ENCODE measurements at regions not wholly inside any gene's neighbourhood (a gene's known extent, or its start where the extent isn't known, plus 50 kb on each side); places are given as distances from the start of the nearest gene placed in this dataset.
A peak's percentile ranks its signal among the peaks of the same experiment; 100 is the strongest.

- WGBS (ENCODE audit: low lambda C conversion rate) = 62% methylated on average over 4 of the region's 4 CpGs
- Histone ChIP-seq H3F3A (replicated peaks; ENCODE audit: insufficient read depth) (peaks cover 9% of the 10 kb centered on the region), H3K4me3 (ENCODE audit: low read depth in 2 of 2, low read length in 1 of 2) (no peak overlapping the region), H3K4me1 (ENCODE audit: control insufficient read depth in 1 of 2, insufficient read depth in 2 of 2, low read depth in 1 of 2, low read length in 1 of 2) (peaks cover 0 to 15% of the 10 kb centered on the region in 2 experiments; a peak in 3 of 4 replicates), H3K9ac (no peak overlapping the region), H3K9me3 (no peaks in the 10 kb centered on the region), H3K36me3 (replicated peaks in 1 of 2; ENCODE audit: control insufficient read depth in 1 of 2, insufficient read depth in 2 of 2, low read length in 1 of 2) (no peaks in the 10 kb centered on the region), H3K4me2 (no peak overlapping the region), H3K27ac (ENCODE audit: low read depth in 2 of 2, low read length in 1 of 2) (no peak overlapping the region), H2AFZ (ENCODE audit: low read depth) (peak overlapping the region; percentile 44; the same call in 1 of the 2 replicates), H3K79me2 (ENCODE audit: insufficient read depth) (no peaks in the 10 kb centered on the region), H3K27me3 (ENCODE audit: insufficient read depth) (no peaks in the 10 kb centered on the region), H4K20me1 (ENCODE audit: insufficient read depth) (no peaks in the 10 kb centered on the region), H3K9me2 (no peaks in the 10 kb centered on the region)
- DNase-seq = no peak
- POLR2A ChIA-PET = no interaction called here
- TF ChIP-seq MAX (IDR thresholded peaks at IDR 0.05; ENCODE audit: low read depth) = no peak
- TF ChIP-seq FOXJ3 (CRISPR knock-in tag; IDR thresholded peaks at IDR 0.05) = no peak
- TF ChIP-seq, protein P1, sequence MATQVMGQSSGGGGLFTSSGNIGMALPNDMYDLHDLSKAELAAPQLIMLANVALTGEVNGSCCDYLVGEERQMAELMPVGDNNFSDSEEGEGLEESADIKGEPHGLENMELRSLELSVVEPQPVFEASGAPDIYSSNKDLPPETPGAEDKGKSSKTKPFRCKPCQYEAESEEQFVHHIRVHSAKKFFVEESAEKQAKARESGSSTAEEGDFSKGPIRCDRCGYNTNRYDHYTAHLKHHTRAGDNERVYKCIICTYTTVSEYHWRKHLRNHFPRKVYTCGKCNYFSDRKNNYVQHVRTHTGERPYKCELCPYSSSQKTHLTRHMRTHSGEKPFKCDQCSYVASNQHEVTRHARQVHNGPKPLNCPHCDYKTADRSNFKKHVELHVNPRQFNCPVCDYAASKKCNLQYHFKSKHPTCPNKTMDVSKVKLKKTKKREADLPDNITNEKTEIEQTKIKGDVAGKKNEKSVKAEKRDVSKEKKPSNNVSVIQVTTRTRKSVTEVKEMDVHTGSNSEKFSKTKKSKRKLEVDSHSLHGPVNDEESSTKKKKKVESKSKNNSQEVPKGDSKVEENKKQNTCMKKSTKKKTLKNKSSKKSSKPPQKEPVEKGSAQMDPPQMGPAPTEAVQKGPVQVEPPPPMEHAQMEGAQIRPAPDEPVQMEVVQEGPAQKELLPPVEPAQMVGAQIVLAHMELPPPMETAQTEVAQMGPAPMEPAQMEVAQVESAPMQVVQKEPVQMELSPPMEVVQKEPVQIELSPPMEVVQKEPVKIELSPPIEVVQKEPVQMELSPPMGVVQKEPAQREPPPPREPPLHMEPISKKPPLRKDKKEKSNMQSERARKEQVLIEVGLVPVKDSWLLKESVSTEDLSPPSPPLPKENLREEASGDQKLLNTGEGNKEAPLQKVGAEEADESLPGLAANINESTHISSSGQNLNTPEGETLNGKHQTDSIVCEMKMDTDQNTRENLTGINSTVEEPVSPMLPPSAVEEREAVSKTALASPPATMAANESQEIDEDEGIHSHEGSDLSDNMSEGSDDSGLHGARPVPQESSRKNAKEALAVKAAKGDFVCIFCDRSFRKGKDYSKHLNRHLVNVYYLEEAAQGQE (IDR thresholded peaks at IDR 0.05; ENCODE audit: low read depth, low read length) = peak; percentile 62; the same call in 1 of the 2 replicates
- CTCF ChIA-PET = interaction anchor here (0.7 kb wide), 1 partner anchor 116 kb away, joined by 3 read pairs; no protein-coding TSS in a partner anchor
Observed at GRCh38 chr20:11108102-11108810, 434.5 kb upstream of the JAG1 start.

GRCh38 chr20:11110535-11110934, 436.7 kb upstream of the JAG1 start:
- DNase-seq = no peak
- H3K36me3 ChIP-seq (replicated peaks in 1 of 2; ENCODE audit: control insufficient read depth in 1 of 2, insufficient read depth in 2 of 2, low read length in 1 of 2) = no peaks in the 10 kb centered on the region
- CTCF ChIA-PET = no interaction called here
- H4K20me1 ChIP-seq (ENCODE audit: insufficient read depth) = no peaks in the 10 kb centered on the region
- H3F3A ChIP-seq (replicated peaks; ENCODE audit: insufficient read depth) = peaks cover 9% of the 10 kb centered on the region
- H3K4me3 ChIP-seq (ENCODE audit: low read depth in 2 of 2, low read length in 1 of 2) = no peak overlapping the region
- no peaks in the 10 kb centered on the region for H3K79me2 ChIP-seq (ENCODE audit: insufficient read depth)
- peak overlapping the region in 1 of 2 experiments; percentile 71; a peak in 2 of 4 replicates for H3K27ac ChIP-seq (ENCODE audit: low read depth in 2 of 2, low read length in 1 of 2)
- H3K9me3 ChIP-seq = no peaks in the 10 kb centered on the region
- H2AFZ ChIP-seq (ENCODE audit: low read depth) = no peak overlapping the region
- 0 out of 2 replicates have a peak overlapping the region, but pooled peaks have one; percentile 21 for H3K4me2 ChIP-seq
- 93% methylated on average over 4 of the region's 4 CpGs for WGBS (ENCODE audit: low lambda C conversion rate)
- H3K9ac ChIP-seq = no peak overlapping the region
- H3K4me1 ChIP-seq (ENCODE audit: control insufficient read depth in 1 of 2, insufficient read depth in 2 of 2, low read depth in 1 of 2, low read length in 1 of 2) = peaks cover 0 to 15% of the 10 kb centered on the region in 2 experiments; a peak in 3 of 4 replicates
- no peaks in the 10 kb centered on the region for H3K9me2 ChIP-seq
- no peaks in the 10 kb centered on the region for H3K27me3 ChIP-seq (ENCODE audit: insufficient read depth)
- POLR2A ChIA-PET = no interaction called here
- no peak for TF ChIP-seq RAD21 (IDR thresholded peaks at IDR 0.05; ENCODE audit: low read length)
- no peak for TF ChIP-seq NFIC (IDR thresholded peaks at IDR 0.05; ENCODE audit: borderline replicate concordance)
- TF ChIP-seq, protein P2, sequence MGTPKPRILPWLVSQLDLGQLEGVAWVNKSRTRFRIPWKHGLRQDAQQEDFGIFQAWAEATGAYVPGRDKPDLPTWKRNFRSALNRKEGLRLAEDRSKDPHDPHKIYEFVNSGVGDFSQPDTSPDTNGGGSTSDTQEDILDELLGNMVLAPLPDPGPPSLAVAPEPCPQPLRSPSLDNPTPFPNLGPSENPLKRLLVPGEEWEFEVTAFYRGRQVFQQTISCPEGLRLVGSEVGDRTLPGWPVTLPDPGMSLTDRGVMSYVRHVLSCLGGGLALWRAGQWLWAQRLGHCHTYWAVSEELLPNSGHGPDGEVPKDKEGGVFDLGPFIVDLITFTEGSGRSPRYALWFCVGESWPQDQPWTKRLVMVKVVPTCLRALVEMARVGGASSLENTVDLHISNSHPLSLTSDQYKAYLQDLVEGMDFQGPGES (IDR thresholded peaks at IDR 0.05; ENCODE audit: low read depth, low read length) = no peak
- TF ChIP-seq POLR2AphosphoS5 (IDR thresholded peaks at IDR 0.05; ENCODE audit: low read depth, low read length) = no peak
- TF ChIP-seq, protein P3, sequence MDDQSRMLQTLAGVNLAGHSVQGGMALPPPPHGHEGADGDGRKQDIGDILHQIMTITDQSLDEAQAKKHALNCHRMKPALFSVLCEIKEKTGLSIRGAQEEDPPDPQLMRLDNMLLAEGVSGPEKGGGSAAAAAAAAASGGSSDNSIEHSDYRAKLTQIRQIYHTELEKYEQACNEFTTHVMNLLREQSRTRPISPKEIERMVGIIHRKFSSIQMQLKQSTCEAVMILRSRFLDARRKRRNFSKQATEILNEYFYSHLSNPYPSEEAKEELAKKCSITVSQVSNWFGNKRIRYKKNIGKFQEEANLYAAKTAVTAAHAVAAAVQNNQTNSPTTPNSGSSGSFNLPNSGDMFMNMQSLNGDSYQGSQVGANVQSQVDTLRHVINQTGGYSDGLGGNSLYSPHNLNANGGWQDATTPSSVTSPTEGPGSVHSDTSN (IDR thresholded peaks at IDR 0.05) = no peak
- TF ChIP-seq, protein P4, sequence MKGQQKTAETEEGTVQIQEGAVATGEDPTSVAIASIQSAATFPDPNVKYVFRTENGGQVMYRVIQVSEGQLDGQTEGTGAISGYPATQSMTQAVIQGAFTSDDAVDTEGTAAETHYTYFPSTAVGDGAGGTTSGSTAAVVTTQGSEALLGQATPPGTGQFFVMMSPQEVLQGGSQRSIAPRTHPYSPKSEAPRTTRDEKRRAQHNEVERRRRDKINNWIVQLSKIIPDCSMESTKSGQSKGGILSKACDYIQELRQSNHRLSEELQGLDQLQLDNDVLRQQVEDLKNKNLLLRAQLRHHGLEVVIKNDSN (IDR thresholded peaks at IDR 0.05; ENCODE audit: borderline replicate concordance, low read depth) = no peak
- TF ChIP-seq MXI1 (IDR thresholded peaks at IDR 0.05; ENCODE audit: low read depth, low read length) = no peak
- no peak for TF ChIP-seq RXRA (IDR thresholded peaks at IDR 0.05; ENCODE audit: borderline replicate concordance, low read depth)
- no peak for TF ChIP-seq MEF2A (IDR thresholded peaks at IDR 0.05; ENCODE audit: borderline replicate concordance, low read depth)
- no peak for TF ChIP-seq FOXJ3 (CRISPR knock-in tag; IDR thresholded peaks at IDR 0.05)
- TF ChIP-seq JUND (IDR thresholded peaks at IDR 0.05) = no peak
- TF ChIP-seq, protein P5, sequence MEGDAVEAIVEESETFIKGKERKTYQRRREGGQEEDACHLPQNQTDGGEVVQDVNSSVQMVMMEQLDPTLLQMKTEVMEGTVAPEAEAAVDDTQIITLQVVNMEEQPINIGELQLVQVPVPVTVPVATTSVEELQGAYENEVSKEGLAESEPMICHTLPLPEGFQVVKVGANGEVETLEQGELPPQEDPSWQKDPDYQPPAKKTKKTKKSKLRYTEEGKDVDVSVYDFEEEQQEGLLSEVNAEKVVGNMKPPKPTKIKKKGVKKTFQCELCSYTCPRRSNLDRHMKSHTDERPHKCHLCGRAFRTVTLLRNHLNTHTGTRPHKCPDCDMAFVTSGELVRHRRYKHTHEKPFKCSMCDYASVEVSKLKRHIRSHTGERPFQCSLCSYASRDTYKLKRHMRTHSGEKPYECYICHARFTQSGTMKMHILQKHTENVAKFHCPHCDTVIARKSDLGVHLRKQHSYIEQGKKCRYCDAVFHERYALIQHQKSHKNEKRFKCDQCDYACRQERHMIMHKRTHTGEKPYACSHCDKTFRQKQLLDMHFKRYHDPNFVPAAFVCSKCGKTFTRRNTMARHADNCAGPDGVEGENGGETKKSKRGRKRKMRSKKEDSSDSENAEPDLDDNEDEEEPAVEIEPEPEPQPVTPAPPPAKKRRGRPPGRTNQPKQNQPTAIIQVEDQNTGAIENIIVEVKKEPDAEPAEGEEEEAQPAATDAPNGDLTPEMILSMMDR (IDR thresholded peaks at IDR 0.05) = no peak
- no peak for TF ChIP-seq EP300 (IDR thresholded peaks at IDR 0.05; ENCODE audit: borderline replicate concordance in 1 of 2, low read depth in 1 of 2, low read length in 1 of 2)
- no peak for TF ChIP-seq ELF1 (IDR thresholded peaks at IDR 0.05)
- TF ChIP-seq YY1 (IDR thresholded peaks at IDR 0.05; ENCODE audit: low read depth) = no peak
- no peak for TF ChIP-seq MAX (IDR thresholded peaks at IDR 0.05; ENCODE audit: low read depth)
- TF ChIP-seq RCOR1 (IDR thresholded peaks at IDR 0.05; ENCODE audit: low read length) = no peak
